Calu3 (cell line): ENCODE measurements at regions not wholly inside any gene's neighbourhood (a gene's known extent, or its start where the extent isn't known, plus 50 kb on each side); places are given as distances from the start of the nearest gene placed in this dataset.

ENCODE experiments used
- BruUV-seq: library from RNA; stranded (reverse); fragments of 400-500 nt; replicated peaks from 2 replicates; lab custom pipeline; 2021; lab: Mats Ljungman, UMichigan
- CTCF ChIA-PET: fragments of 300-600 bp; sonication (Branson Sonifier 250); formaldehyde crosslinking; loops from one replicate; lab custom pipeline; 2022; ENCODE audit warnings: antibody characterized with exemption; lab: Charles Lee
- DNase-seq: peaks from one replicate; pipeline ENCODE4 v3.0.0; 2022
- H3K27ac Mint-ChIP-seq: one replicate; pipeline ENCODE4 v1.8.0; 2022; ENCODE audit warnings: mixed read lengths; ENCODE audit not compliant: unreplicated experiment
- H3K27me3 Mint-ChIP-seq: one replicate; pipeline ENCODE4 v1.8.0; 2022; ENCODE audit warnings: mixed read lengths; ENCODE audit not compliant: unreplicated experiment
- H3K36me3 Mint-ChIP-seq: one replicate; pipeline ENCODE4 v1.8.0; 2022; ENCODE audit warnings: mild to moderate bottlenecking, moderate library complexity, mixed read lengths; ENCODE audit not compliant: insufficient read depth, unreplicated experiment
- H3K4me1 Mint-ChIP-seq: one replicate; pipeline ENCODE4 v1.8.0; 2022; ENCODE audit warnings: mild to moderate bottlenecking, low read depth, mixed read lengths; ENCODE audit not compliant: unreplicated experiment
- H3K4me3 Mint-ChIP-seq: one replicate; pipeline ENCODE4 v1.8.0; 2022; ENCODE audit warnings: mild to moderate bottlenecking, low read depth, moderate library complexity, mixed read lengths; ENCODE audit not compliant: unreplicated experiment
- H3K9me3 Mint-ChIP-seq: one replicate; pipeline ENCODE4 v1.8.0; 2022; ENCODE audit warnings: low read depth, mixed read lengths; ENCODE audit not compliant: unreplicated experiment
- CTCF ChIP-seq: fragments of 200-600 bp; IDR thresholded peaks from one replicate; pipeline ENCODE4 v1.8.0; 2022; ENCODE audit warnings: antibody characterized with exemption; ENCODE audit not compliant: unreplicated experiment
- intact Hi-C: fragments of 100-400 bp; cut with micrococcal nuclease; formaldehyde crosslinking; loops from one replicate; pipeline ENCODE4 v1.10.0; 2022; ENCODE audit not compliant: unreplicated experiment

- no peak for DNase-seq
- Mint-ChIP-seq H3K4me3 (no peak overlapping the region), H3K27ac (no peak overlapping the region), H3K27me3 (no peaks in the 10 kb centered on the region), H3K4me1 (no peaks in the 10 kb centered on the region), H3K36me3 (no peaks in the 10 kb centered on the region), H3K9me3 (no peaks in the 10 kb centered on the region)
- intact Hi-C loops, result no loop called here
- BruUV-seq, result no TSS peak
- TF ChIP-seq CTCF, result no peak
- CTCF ChIA-PET, result no interaction called here
These were observed 1679.2 kb upstream of the TENM3 start for GRCh38 chr4:180564026-180564425.

- CTCF ChIA-PET, result no interaction called here
- Mint-ChIP-seq H3K4me1 (no peaks in the 10 kb centered on the region), H3K27me3 (no peaks in the 10 kb centered on the region), H3K27ac (no peak overlapping the region), H3K9me3 (no peaks in the 10 kb centered on the region), H3K4me3 (no peak overlapping the region), H3K36me3 (no peaks in the 10 kb centered on the region)
- intact Hi-C loops, result no loop called here
- no peak for DNase-seq
- BruUV-seq, result no TSS peak
- no peak for TF ChIP-seq CTCF
These were observed 1678.8 kb upstream of the TENM3 start for GRCh38 chr4:180564448-180564847.

- Mint-ChIP-seq H3K4me3 (no peak overlapping the region), H3K27ac (no peak overlapping the region), H3K36me3 (no peaks in the 10 kb centered on the region), H3K27me3 (no peaks in the 10 kb centered on the region), H3K9me3 (no peaks in the 10 kb centered on the region), H3K4me1 (no peaks in the 10 kb centered on the region)
- BruUV-seq, result no TSS peak
- no peak for DNase-seq
- CTCF ChIA-PET, result interaction anchor here (0.6 kb wide), 1 partner anchor 245 kb away, joined by 3 read pairs; no protein-coding TSS in a partner anchor
- intact Hi-C loops, result no loop called here
- TF ChIP-seq CTCF, result no peak
These were observed 1677.3 kb upstream of the TENM3 start for GRCh38 chr4:180565856-180566431.

GRCh38 chr4:180566492-180566891, 1676.7 kb upstream of the TENM3 start:
- no peak overlapping the region for H3K4me3 Mint-ChIP-seq

More at GRCh38 chr4:180566492-180566891, 1676.7 kb upstream of the TENM3 start:
- Mint-ChIP-seq H3K27ac (no peak overlapping the region), H3K9me3 (no peaks in the 10 kb centered on the region), H3K36me3 (no peaks in the 10 kb centered on the region), H3K4me1 (no peaks in the 10 kb centered on the region), H3K27me3 (no peaks in the 10 kb centered on the region)
- DNase-seq, result no peak
- CTCF ChIA-PET, result no interaction called here
- no TSS peak for BruUV-seq
- no peak for TF ChIP-seq CTCF
- intact Hi-C loops, result no loop called here
